Fibroblast of pulmonary artery (primary cell): ENCODE measurements at regions not wholly inside any gene's neighbourhood (a gene's known extent, or its start where the extent isn't known, plus 50 kb on each side); places are given as distances from the start of the nearest gene placed in this dataset.

ENCODE experiments used
- DNase-seq: peaks from one replicate; pipeline ENCODE4 v3.0.0-alpha.2; 2010; ENCODE audit warnings: low read depth
- H3K4me3 ChIP-seq: replicated peaks from 2 replicates; pipeline ENCODE4 v1.5.1; 2011; ENCODE audit warnings: low read depth, mild to moderate bottlenecking, control low read depth, low read length, moderate library complexity
- CTCF ChIP-seq: IDR thresholded peaks from 2 replicates; pipeline ENCODE4 v1.5.1; 2011; ENCODE audit warnings: mild to moderate bottlenecking, control low read depth, low read length, inconsistent platforms; ENCODE audit errors: missing control alignments

GRCh38 chr9:107102011-107102410 is 181.1 kb upstream of the RAD23B start:
- no peak overlapping the region for H3K4me3 ChIP-seq
- no peak for TF ChIP-seq CTCF

GRCh38 chr9:107103621-107104020 is 179.5 kb upstream of the RAD23B start:
- no peak for DNase-seq
- no peak for TF ChIP-seq CTCF
- H3K4me3 ChIP-seq, result no peak overlapping the region

More at GRCh38 chr9:107102011-107102410, 181.1 kb upstream of the RAD23B start:
- DNase-seq, result no peak

GRCh38 chr9:107105784-107106183 is 177.3 kb upstream of the RAD23B start:
- no peak for TF ChIP-seq CTCF
- no peak for DNase-seq
- no peak overlapping the region for H3K4me3 ChIP-seq

- DNase-seq, result no peak
- TF ChIP-seq CTCF, result no peak
- H3K4me3 ChIP-seq, result no peak overlapping the region
Observed at GRCh38 chr9:107106416-107106815, 176.7 kb upstream of the RAD23B start.

- TF ChIP-seq CTCF, result no peak
Observed at GRCh38 chr9:107108342-107109130, 174.5 kb upstream of the RAD23B start.

GRCh38 chr9:107109324-107109723 is 173.8 kb upstream of the RAD23B start:
- H3K4me3 ChIP-seq, result no peak overlapping the region
- DNase-seq, result no peak
- TF ChIP-seq CTCF, result no peak

More at GRCh38 chr9:107108342-107109130, 174.5 kb upstream of the RAD23B start:
- no peak overlapping the region for H3K4me3 ChIP-seq
- no peak for DNase-seq

- DNase-seq, result no peak
- H3K4me3 ChIP-seq, result no peak overlapping the region
- no peak for TF ChIP-seq CTCF
Observed at GRCh38 chr9:107110153-107110552, 172.9 kb upstream of the RAD23B start.
